PC-3 (cell line): ENCODE measurements at regions not wholly inside any gene's neighbourhood (a gene's known extent, or its start where the extent isn't known, plus 50 kb on each side); places are given as distances from the start of the nearest gene placed in this dataset.

Experiments used
- ATAC-seq: fragments of 200-7000 bp; cut with Tn5 transposase; 2 replicates; pipeline ENCODE4 v1.9.1; 2020; ENCODE audit warnings: mild to moderate bottlenecking, moderate library complexity
- BruUV-seq: library from RNA; stranded (reverse); fragments of 400-500 nt; replicated peaks from 2 replicates; lab custom pipeline; 2021; lab: Mats Ljungman, UMichigan
- CTCF ChIA-PET: fragments of 300-600 bp; sonication (Branson Sonifier 250); formaldehyde crosslinking; loops from one replicate; lab custom pipeline; 2022; ENCODE audit warnings: antibody characterized with exemption; lab: Charles Lee
- POLR2A ChIA-PET: fragments of 300-600 bp; sonication (Branson Sonifier 250); formaldehyde crosslinking; loops from one replicate; lab custom pipeline; 2022; ENCODE audit warnings: antibody characterized with exemption; ENCODE audit not compliant: unreplicated experiment; lab: Charles Lee
- DNase-seq: peaks from one replicate; pipeline ENCODE4 v3.0.0-alpha.2; 2015
- H2AFZ ChIP-seq: fragments of 300-600 bp; sonication (generic); 2 replicates; pipeline ENCODE4 v1.6.0; 2016; ENCODE audit warnings: antibody characterized with exemption, low read length
- H3F3A ChIP-seq: fragments of 300-600 bp; sonication (generic); one replicate; pipeline ENCODE4 v1.6.0; 2017; ENCODE audit warnings: antibody characterized with exemption, low read length, control low read depth, mild to moderate bottlenecking; ENCODE audit not compliant: unreplicated experiment
- H3K27ac ChIP-seq: fragments of 300-600 bp; sonication (generic); 2 replicates; pipeline ENCODE4 v1.5.1; 2016; ENCODE audit warnings: mild to moderate bottlenecking, low read length
- H3K27me3 ChIP-seq: fragments of 300-600 bp; sonication (generic); 2 replicates; pipeline ENCODE4 v1.6.1; 2016; ENCODE audit warnings: low read length, mixed read lengths
- H3K36me3 ChIP-seq: fragments of 300-600 bp; sonication (generic); 2 replicates; pipeline ENCODE4 v1.6.1; 2016; ENCODE audit warnings: low read depth, mixed run types, low read length, mixed read lengths
- H3K4me1 ChIP-seq: fragments of 300-600 bp; sonication (generic); 2 replicates; pipeline ENCODE4 v1.5.1; 2016; ENCODE audit warnings: low read length; ENCODE audit not compliant: insufficient read depth
- H3K4me2 ChIP-seq: fragments of 300-600 bp; sonication (generic); 2 replicates; pipeline ENCODE4 v1.6.0; 2016; ENCODE audit warnings: low read length
- H3K4me3 ChIP-seq: fragments of 300-600 bp; sonication (generic); 2 replicates; pipeline ENCODE4 v1.5.1; 2016; ENCODE audit warnings: mild to moderate bottlenecking, low read length, mixed read lengths
- H3K79me2 ChIP-seq: fragments of 300-600 bp; sonication (generic); 2 replicates; pipeline ENCODE4 v1.6.1; 2017; ENCODE audit warnings: low read length, mixed read lengths
- H3K9ac ChIP-seq: fragments of 300-600 bp; sonication (generic); 2 replicates; pipeline ENCODE4 v1.6.0; 2016; ENCODE audit warnings: mild to moderate bottlenecking, low read length
- H3K9me2 ChIP-seq: fragments of 300-600 bp; sonication (generic); replicated peaks from 2 replicates; pipeline ENCODE4 v1.6.1; 2016; ENCODE audit warnings: mixed run types, low read length, mixed read lengths
- H3K9me3 ChIP-seq: fragments of 300-600 bp; sonication (generic); 2 replicates; pipeline ENCODE4 v1.6.1; 2016; ENCODE audit warnings: low read length, mixed read lengths
- H4K20me1 ChIP-seq: fragments of 300-600 bp; sonication (generic); 2 replicates; pipeline ENCODE4 v1.6.1; 2016; ENCODE audit warnings: low read length, mixed read lengths
- CTCF ChIP-seq: fragments of 300-600 bp; sonication (generic); conservative IDR thresholded peaks from 2 replicates; pipeline ENCODE4 v1.5.1; 2017; ENCODE audit warnings: antibody characterized with exemption, low read depth, mild to moderate bottlenecking, low read length
- EZH2 ChIP-seq: fragments of 300-600 bp; sonication (generic); IDR thresholded peaks from one replicate; pipeline ENCODE4 v1.6.1; 2017; ENCODE audit warnings: antibody characterized with exemption, mild to moderate bottlenecking, low read length; ENCODE audit not compliant: unreplicated experiment
- EZH2phosphoT487 ChIP-seq: fragments of 300-600 bp; sonication (generic); IDR thresholded peaks from 2 replicates; pipeline ENCODE4 v1.6.1; 2018; ENCODE audit warnings: mild to moderate bottlenecking, antibody characterized with exemption, low read length, borderline replicate concordance
- intact Hi-C: fragments of 100-400 bp; cut with micrococcal nuclease; formaldehyde crosslinking; loops from 2 replicates; pipeline ENCODE4 v1.9.0; 2023

DNA sequence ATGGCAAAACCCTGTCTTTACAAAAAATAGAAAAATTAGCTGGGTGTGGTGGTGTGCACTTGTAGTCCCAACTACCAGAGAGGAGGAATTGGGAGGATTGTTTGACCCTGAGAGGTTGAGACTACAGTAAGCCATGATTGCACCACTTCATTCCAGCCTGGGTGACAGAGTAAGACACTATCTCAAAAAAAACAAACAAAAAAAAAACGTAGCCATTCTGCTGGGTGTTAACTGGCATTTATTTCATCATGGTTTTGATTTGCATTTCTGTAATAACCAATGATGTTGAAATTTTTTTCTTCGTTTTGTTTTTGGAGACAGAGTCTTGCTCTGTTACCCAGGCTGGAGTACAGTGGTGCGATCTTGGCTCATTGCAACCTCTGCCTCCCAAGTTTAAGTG lies 63.3 kb downstream of the RPLP1 start:
- BruUV-seq = no TSS peak
- Histone ChIP-seq H2AFZ (no peak overlapping the region), H3K9me3 (no peaks in the 10 kb centered on the region), H3K36me3 (no peaks in the 10 kb centered on the region), H3F3A (no peaks in the 10 kb centered on the region), H3K79me2 (no peaks in the 10 kb centered on the region), H3K4me2 (no peak overlapping the region), H3K4me3 (no peak overlapping the region), H3K9ac (no peak overlapping the region), H3K4me1 (peaks cover 4% of the 10 kb centered on the region; the same call in 1 of the 2 replicates), H3K9me2 (no peaks in the 10 kb centered on the region), H4K20me1 (no peaks in the 10 kb centered on the region), H3K27ac (no peak overlapping the region), H3K27me3 (no peaks in the 10 kb centered on the region)
- no peak for TF ChIP-seq EZH2
- no peak for TF ChIP-seq CTCF
- no peak for TF ChIP-seq EZH2phosphoT487
- ATAC-seq = no peak
- ChIA-PET POLR2A (no interaction called here), CTCF (no interaction called here)
- intact Hi-C loops = no loop called here
- DNase-seq = no peak

- CTCF ChIA-PET = no interaction called here
- intact Hi-C loops = no loop called here
- Histone ChIP-seq H3K27ac (no peak overlapping the region), H4K20me1 (no peaks in the 10 kb centered on the region), H3K27me3 (no peaks in the 10 kb centered on the region), H3K9me3 (no peaks in the 10 kb centered on the region), H3K9me2 (no peaks in the 10 kb centered on the region), H3K36me3 (no peaks in the 10 kb centered on the region), H3K4me3 (no peak overlapping the region), H3K4me2 (no peak overlapping the region), H2AFZ (no peak overlapping the region), H3F3A (no peaks in the 10 kb centered on the region), H3K79me2 (no peaks in the 10 kb centered on the region), H3K9ac (no peak overlapping the region), H3K4me1 (no peaks in the 10 kb centered on the region)
- no TSS peak for BruUV-seq
- TF ChIP-seq CTCF (no peak), EZH2phosphoT487 (no peak), EZH2 (no peak)
- ATAC-seq = no peak
- no peak for DNase-seq
- POLR2A ChIA-PET = no interaction called here
Measured at GRCh38 chr15:69517052-69517451, 64.4 kb downstream of the RPLP1 start.

DNA sequence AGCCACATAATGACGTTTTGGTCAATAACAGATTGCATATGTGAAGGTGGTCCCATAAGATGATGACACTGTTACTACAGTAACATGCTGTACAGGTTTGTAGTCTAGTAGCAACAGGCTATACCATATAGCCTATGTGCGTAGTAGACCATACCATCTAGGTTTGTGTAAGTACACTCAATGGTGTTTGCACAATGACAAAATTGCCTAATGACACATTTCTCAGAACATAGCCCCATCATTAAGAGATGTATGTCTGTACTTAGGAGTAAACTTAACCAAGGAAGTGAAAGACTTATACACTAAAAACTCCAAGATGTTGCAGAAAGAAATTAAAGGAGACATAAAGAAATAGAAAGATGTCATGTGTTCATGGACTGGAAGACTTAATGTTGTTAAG lies 66.2 kb downstream of the RPLP1 start:
- Histone ChIP-seq H3K4me3 (no peak overlapping the region), H3K9me2 (no peaks in the 10 kb centered on the region), H4K20me1 (no peaks in the 10 kb centered on the region), H3K36me3 (no peaks in the 10 kb centered on the region), H3F3A (no peaks in the 10 kb centered on the region), H3K4me1 (no peaks in the 10 kb centered on the region), H3K27me3 (no peaks in the 10 kb centered on the region), H2AFZ (no peak overlapping the region), H3K79me2 (no peaks in the 10 kb centered on the region), H3K9me3 (no peaks in the 10 kb centered on the region), H3K4me2 (no peak overlapping the region), H3K27ac (no peak overlapping the region), H3K9ac (no peak overlapping the region)
- ATAC-seq = no peak
- intact Hi-C loops = no loop called here
- POLR2A ChIA-PET = no interaction called here
- CTCF ChIA-PET = no interaction called here
- BruUV-seq = no TSS peak
- DNase-seq = no peak
- TF ChIP-seq EZH2phosphoT487 (no peak), EZH2 (no peak), CTCF (no peak)
